Stomach (tissue), 8 donors: ENCODE measurements at regions not wholly inside any gene's neighbourhood (a gene's known extent, or its start where the extent isn't known, plus 50 kb on each side); places are given as distances from the start of the nearest gene placed in this dataset.
"Not testable (repeated sequence)": the region's sequence is repeated elsewhere in the genome, so short reads cannot be mapped to it uniquely, and the experiment has no call there.

Experiments
- DNase-seq, 2 donors: peaks; one replicate each; pipeline versions ENCODE4 v3.0.0 to v3.0.0-alpha.2; 2013 to 2019
- H3K27ac ChIP-seq, 5 donors: fragments of 200-600 bp in 4 of 5; sonication (generic) in 4 of 5; one replicate each; pipeline ENCODE4 v1.5.1; 2013 to 2019; ENCODE audit warnings: mild to moderate bottlenecking in 1 of 5, moderate library complexity in 1 of 5
- H3K27me3 ChIP-seq, 3 donors: fragments of 200-600 bp; sonication (generic); one replicate each; pipeline ENCODE4 v1.5.1; 2017 to 2019; ENCODE audit warnings: mixed run types in 1 of 3
- H3K36me3 ChIP-seq, 4 donors: fragments of 200-600 bp; sonication (generic); 1 replicate in 3 of 4; 2 replicates in 1 of 4; pipeline ENCODE4 v1.5.1; 2016 to 2019
- H3K4me1 ChIP-seq, 4 donors: fragments of 200-600 bp; sonication (generic); one replicate each; pipeline ENCODE4 v1.5.1; 2016 to 2019
- H3K4me3 ChIP-seq, 4 donors: fragments of 200-600 bp; sonication (generic) in 3 of 4; one replicate each; pipeline ENCODE4 v1.5.1; 2016 to 2019; ENCODE audit warnings: mild to moderate bottlenecking in 1 of 4
- H3K9me3 ChIP-seq, 4 donors: fragments of 200-600 bp; sonication (generic); one replicate each; pipeline ENCODE4 v1.5.1; 2016 to 2019
- EP300 ChIP-seq: sonication (generic); formaldehyde crosslinking; IDR thresholded peaks from one replicate; pipeline ENCODE4 v1.6.1; 2017; ENCODE audit warnings: antibody characterized with exemption
- POLR2A ChIP-seq, 4 donors: fragments of 450-650 bp; IDR thresholded peaks; one replicate each; pipeline ENCODE4 v1.6.1; 2016; ENCODE audit warnings: antibody characterized with exemption in 4 of 4, control low read depth in 2 of 4, mild to moderate bottlenecking in 1 of 4, moderate library complexity in 1 of 4
- POLR2AphosphoS5 ChIP-seq, 3 donors: sonication (generic); formaldehyde crosslinking; IDR thresholded peaks; one replicate each; pipeline ENCODE4 v1.6.1; 2016; ENCODE audit warnings: antibody characterized with exemption in 3 of 3
- WGBS, 5 donors: extraction: QIAGEN DNeasy Blood & Tissue Kit in 3 of 5; methylation state at CpG; one replicate each; pipeline versions ENCODE4 v1.1.5 to v1.1.7; 2013 to 2018; 5-methylcytosine and 5-hydroxymethylcytosine counted together
- intact Hi-C: fragments of 100-400 bp; cut with DNase I; formaldehyde crosslinking; loops from one replicate; pipeline ENCODE4 v1.15.1; 2023; ENCODE audit warnings: low total_unique reads
- TF ChIP-seq, protein P1 (sequence below), 7 experiments: fragments of 450-650 bp in 4 of 7; fragments of 200-600 bp in 3 of 7; sonication (generic) in 3 of 7; IDR thresholded peaks; one replicate each; pipeline ENCODE4 v1.5.1; 2016 to 2019; ENCODE audit warnings: antibody characterized with exemption in 7 of 7, control low read depth in 2 of 7, mild to moderate bottlenecking in 1 of 7
- donor health status: healthy with polysubstance abuse.
- donor health status: Bipolar disorder and iron deficiency.
- donor health status: healthy.

DNA sequence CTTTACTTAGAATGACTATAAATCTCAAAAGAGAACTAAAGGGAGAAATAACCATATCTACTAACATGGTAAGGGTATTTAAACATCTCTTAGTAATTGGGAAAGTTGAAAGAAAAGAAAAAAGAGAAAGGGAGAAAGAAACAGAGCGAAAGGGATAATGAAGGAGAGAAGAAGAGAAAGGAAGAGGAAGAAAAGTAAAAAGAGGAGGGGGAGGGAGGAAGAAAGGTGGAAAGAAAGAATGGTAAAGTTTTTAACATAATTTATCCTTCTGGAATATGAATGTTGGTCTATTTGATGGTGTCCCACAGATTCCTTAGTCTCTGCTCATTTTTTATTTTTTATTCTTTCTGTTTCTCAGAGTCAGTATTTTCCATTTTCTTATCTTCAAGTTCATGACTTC is 202.7 kb downstream of the ZNF92 start:
- intact Hi-C loops, H3K36me3 ChIP-seq, H3K4me3 ChIP-seq, H3K4me1 ChIP-seq, DNase-seq, H3K27me3 ChIP-seq, H3K27ac ChIP-seq, H3K9me3 ChIP-seq: not testable (repeated sequence)
- 91 to 92% methylated on average over 1 of the region's 1 CpG; no CpG with 5 or more reads in 3 of the 5 donors for WGBS, 5 donors

DNA sequence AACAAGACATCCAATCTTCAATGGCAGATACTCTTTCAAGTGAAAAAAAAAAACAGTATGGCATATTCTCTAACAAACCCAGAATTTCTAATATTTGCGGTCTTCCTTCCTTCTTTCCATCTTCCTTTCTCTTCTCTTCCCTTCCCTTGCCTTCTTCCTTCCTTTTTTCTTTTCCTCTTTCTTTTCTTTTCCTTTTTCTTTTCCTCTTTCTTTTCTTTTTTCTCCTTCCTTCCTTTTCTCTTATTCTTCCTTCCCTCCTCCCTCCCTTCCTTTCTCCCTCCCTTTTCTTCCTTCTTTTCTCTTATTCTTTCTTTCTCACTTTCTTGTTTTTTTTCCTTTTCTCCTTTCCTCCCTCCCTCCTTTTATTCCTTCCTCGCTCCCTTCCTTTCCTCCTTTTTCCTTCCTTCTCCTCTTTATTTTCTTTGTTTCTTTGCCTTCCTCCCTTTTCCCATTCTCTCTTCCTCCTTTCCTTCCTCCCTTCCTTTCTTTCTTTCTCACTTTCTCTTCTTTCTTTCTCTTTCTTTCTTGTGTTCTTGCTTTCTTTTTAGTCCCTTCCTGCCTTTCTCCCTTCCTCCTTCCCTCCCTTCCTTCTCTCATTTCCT is 209.0 kb downstream of the ZNF92 start:
- H3K4me1 ChIP-seq, intact Hi-C loops, H3K27ac ChIP-seq, H3K4me3 ChIP-seq, H3K27me3 ChIP-seq, H3K36me3 ChIP-seq, H3K9me3 ChIP-seq, DNase-seq: not testable (repeated sequence)
- 80 to 100% (median 84%) methylated on average over 1 to 2 of the region's 2 CpGs; no CpG with 5 or more reads in 1 of the 5 donors for WGBS, 5 donors

GRCh38 chr7:65602495-65602894 is 228.8 kb downstream of the ZNF92 start:
- DNase-seq, H3K4me3 ChIP-seq, H3K4me1 ChIP-seq, intact Hi-C loops, H3K27ac ChIP-seq, H3K36me3 ChIP-seq, H3K9me3 ChIP-seq: not testable (repeated sequence)
- WGBS, 5 donors: 35 to 57% (median 43%) methylated on average over 1 of the region's 1 CpG
- peaks cover 0 to 18% (median 8%) of the 10 kb centered on the region in 3 donors for H3K27me3 ChIP-seq

DNA sequence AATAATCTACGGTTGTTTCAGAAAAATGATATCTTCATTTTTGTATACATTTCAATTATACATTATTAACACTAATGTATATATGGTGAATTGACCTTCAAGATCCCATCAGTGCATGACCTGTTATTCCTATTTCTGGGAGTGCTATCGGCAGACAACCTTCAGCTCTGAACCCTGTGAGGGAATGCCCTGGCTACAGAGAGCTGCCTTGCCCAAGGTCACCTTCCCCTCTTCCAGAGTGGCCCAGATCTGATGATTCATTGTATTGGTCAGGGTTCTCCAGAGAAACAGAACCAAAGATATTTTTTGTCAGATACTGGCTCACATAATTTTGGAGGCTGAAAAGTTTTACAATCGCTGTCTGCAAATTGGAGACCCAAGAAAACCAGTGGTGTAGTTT is 235.5 kb downstream of the ZNF92 start:
- no peak overlapping the region for H3K4me3 ChIP-seq
- H3K36me3 ChIP-seq: no peaks in the 10 kb centered on the region
- TF ChIP-seq POLR2A (IDR thresholded peaks at IDR 0.05) (no peak), EP300 (no peak), POLR2AphosphoS5 (IDR thresholded peaks at IDR 0.05) (no peak)
- TF ChIP-seq, protein P1, sequence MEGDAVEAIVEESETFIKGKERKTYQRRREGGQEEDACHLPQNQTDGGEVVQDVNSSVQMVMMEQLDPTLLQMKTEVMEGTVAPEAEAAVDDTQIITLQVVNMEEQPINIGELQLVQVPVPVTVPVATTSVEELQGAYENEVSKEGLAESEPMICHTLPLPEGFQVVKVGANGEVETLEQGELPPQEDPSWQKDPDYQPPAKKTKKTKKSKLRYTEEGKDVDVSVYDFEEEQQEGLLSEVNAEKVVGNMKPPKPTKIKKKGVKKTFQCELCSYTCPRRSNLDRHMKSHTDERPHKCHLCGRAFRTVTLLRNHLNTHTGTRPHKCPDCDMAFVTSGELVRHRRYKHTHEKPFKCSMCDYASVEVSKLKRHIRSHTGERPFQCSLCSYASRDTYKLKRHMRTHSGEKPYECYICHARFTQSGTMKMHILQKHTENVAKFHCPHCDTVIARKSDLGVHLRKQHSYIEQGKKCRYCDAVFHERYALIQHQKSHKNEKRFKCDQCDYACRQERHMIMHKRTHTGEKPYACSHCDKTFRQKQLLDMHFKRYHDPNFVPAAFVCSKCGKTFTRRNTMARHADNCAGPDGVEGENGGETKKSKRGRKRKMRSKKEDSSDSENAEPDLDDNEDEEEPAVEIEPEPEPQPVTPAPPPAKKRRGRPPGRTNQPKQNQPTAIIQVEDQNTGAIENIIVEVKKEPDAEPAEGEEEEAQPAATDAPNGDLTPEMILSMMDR (IDR thresholded peaks at IDR 0.05): no peak
- intact Hi-C loops: no loop called here
- no peaks in the 10 kb centered on the region for H3K4me1 ChIP-seq
- no peaks in the 10 kb centered on the region for H3K9me3 ChIP-seq
- 81 to 90% (median 83%) methylated on average over 3 of the region's 3 CpGs for WGBS, 5 donors
- no peak overlapping the region for H3K27ac ChIP-seq
- peaks cover 0 to 12% (median 4%) of the 10 kb centered on the region in 3 donors for H3K27me3 ChIP-seq
- DNase-seq: no peak

DNA sequence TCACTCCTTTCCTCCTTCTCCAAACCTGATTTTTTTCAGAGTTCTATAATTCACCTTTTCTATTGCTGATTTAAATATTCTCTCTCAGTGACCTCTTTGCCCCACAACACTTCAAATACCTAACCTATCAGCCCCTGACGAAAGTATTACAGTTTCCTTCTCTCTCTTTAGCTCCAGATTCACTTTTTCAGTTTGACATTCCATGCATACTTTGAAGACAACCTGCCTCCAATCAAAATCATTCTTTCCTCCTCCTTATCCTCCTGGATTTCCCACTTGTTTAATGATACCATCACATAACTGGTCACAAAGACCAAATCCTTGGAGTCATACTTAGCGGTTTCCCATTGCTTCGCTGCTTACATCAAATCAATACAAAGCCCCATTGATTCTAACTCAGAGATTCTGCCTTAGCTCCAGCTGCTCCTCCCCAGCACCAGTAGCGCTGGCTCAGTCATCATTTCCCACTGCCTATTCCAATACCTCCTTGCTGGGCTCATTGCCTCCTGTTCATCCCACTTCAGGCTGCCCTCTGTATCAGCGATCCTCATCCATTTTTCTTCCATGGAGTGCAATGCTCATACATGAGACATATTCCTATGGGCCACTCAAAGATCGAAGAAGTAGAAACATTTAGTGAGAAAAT is 240.1 kb downstream of the ZNF92 start:
- H3K36me3 ChIP-seq, H3K4me1 ChIP-seq, H3K9me3 ChIP-seq, intact Hi-C loops, H3K27ac ChIP-seq, DNase-seq, H3K4me3 ChIP-seq: not testable (repeated sequence)
- 61 to 68% (median 64%) methylated on average over 6 of the region's 6 CpGs for WGBS, 5 donors
- H3K27me3 ChIP-seq: peaks cover 0 to 40% (median 7%) of the 10 kb centered on the region in 3 donors

DNA sequence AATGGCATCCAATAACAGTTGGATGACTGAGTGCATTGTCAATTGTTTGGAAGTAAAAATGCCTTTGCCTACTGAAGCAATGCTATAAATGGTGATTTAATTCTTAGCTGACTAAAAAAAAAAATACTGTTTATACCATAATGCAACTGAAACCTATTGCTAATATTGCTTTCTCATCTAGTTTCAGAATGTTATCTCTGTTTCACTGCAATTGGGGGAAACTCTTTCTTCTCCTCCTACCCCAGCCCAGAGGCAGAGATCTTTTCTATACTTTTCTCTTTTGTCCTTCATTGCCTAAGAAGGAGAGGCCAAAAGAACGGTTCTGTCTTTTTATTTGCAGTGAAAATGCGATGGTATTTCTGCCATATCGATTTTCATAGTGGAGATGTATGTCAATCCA is 242.5 kb downstream of the ZNF92 start:
- intact Hi-C loops, H3K4me1 ChIP-seq: not testable (repeated sequence)
- WGBS, 5 donors: 69 to 84% (median 75%) methylated on average over 3 of the region's 3 CpGs

DNA sequence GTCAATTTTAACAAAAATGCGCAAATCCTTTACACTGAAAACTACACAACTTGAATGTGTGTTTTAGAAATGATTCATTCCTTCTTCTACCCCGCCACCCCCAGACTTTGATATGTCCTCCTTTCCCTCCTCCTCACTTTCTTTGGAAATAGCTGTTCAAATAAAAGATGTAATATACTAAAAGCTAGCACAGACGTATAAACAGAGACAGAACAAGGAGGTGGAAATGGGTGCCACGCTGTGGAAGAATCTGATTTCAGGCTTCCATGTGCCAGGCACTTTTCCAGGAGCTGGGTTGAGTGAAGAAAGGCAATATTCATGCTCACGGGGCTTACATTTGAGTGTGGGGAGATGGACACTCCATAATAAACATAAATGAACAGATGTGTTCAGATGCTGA is 246.6 kb downstream of the ZNF92 start:
- H3K36me3 ChIP-seq, H3K4me3 ChIP-seq, H3K4me1 ChIP-seq, intact Hi-C loops, H3K27ac ChIP-seq, H3K9me3 ChIP-seq, DNase-seq: not testable (repeated sequence)
- WGBS, 5 donors: 46 to 65% (median 49%) methylated on average over 5 of the region's 5 CpGs
- peaks cover 0 to 44% (median 7%) of the 10 kb centered on the region in 3 donors for H3K27me3 ChIP-seq

More for the DNA sequence above, 242.5 kb downstream of the ZNF92 start:
- H3K36me3 ChIP-seq, H3K27ac ChIP-seq, H3K9me3 ChIP-seq, H3K4me3 ChIP-seq, DNase-seq: not testable (repeated sequence)
- H3K27me3 ChIP-seq: peaks cover 0 to 41% (median 7%) of the 10 kb centered on the region in 3 donors
